ENCODE measurements at regions not wholly inside any gene's neighbourhood (a gene's known extent, or its start where the extent isn't known, plus 50 kb on each side); places are given as distances from the start of the nearest gene placed in this dataset.

GRCh38 chr20:24317224-24317623, 152.2 kb upstream of the SYNDIG1 start:
- DNase-seq (ENCODE audit: extremely low read depth in 1 of 4, low spot score in 3 of 4) (no peak), FAIRE-seq (no peak), ATAC-seq (no peak)
- Histone ChIP-seq H3K4me1 (replicated peaks in 1 of 2; ENCODE audit: control insufficient read depth in 2 of 2, insufficient read depth in 2 of 2, low read length in 2 of 2) (no peaks in the 10 kb centered on the region), H3K36me3 (ENCODE audit: control insufficient read depth, insufficient read depth, low read length) (no peaks in the 10 kb centered on the region), H3K4me3 (no peak overlapping the region), H3K79me2 (ENCODE audit: control insufficient read depth, insufficient read depth, low read length) (no peaks in the 10 kb centered on the region), H3K9me3 (replicated peaks; ENCODE audit: control insufficient read depth, insufficient read depth, low read depth, low read length) (no peaks in the 10 kb centered on the region), H3K9ac (ENCODE audit: insufficient read depth in 1 of 2, low read depth in 2 of 2, low read length in 2 of 2) (no peak overlapping the region), H3K27ac (ENCODE audit: extremely low read depth, low read depth, low read length) (no peak overlapping the region), H2AFZ (ENCODE audit: low read depth, low read length) (no peak overlapping the region), H4K20me1 (replicated peaks; ENCODE audit: control insufficient read depth, insufficient read depth, low read length) (no peaks in the 10 kb centered on the region), H3K27me3 (ENCODE audit: control insufficient read depth in 2 of 2, insufficient read depth in 2 of 2, low read length in 2 of 2) (no peaks in the 10 kb centered on the region), H3K9me1 (ENCODE audit: control insufficient read depth, insufficient read depth, low read length) (no peaks in the 10 kb centered on the region), H3K4me2 (ENCODE audit: insufficient read depth, low read length) (no peak overlapping the region)
- in situ Hi-C loops (cut with MboI): no loop called here
- intact Hi-C loops (cut with micrococcal nuclease): no loop called here
- 0% methylated on average over 5 of the region's 5 CpGs for WGBS (ENCODE audit: insufficient coverage, low coverage, missing lambda C conversion rate)
- BruUV-seq (replicated peaks): no TSS peak
- no peak for TF ChIP-seq ZNF140 (CRISPR knock-in tag; IDR thresholded peaks at IDR 0.05)
- TF ChIP-seq KDM5B (IDR thresholded peaks at IDR 0.05; ENCODE audit: insufficient replicate concordance, low read depth, low read length): no peak
- no peak for TF ChIP-seq GTF2A2 (tag; IDR thresholded peaks at IDR 0.05)
- no peak for TF ChIP-seq E2F8 (IDR thresholded peaks at IDR 0.05; ENCODE audit: low read depth, partially characterized antibody)
- ChIA-PET POLR2A (no interaction called here), CTCF (ENCODE audit: low intra/inter-chr PET ratio) (no interaction called here)

Measured in K562 (cell line).